NCI-H2227 (cell line): ENCODE measurements at regions not wholly inside any gene's neighbourhood (a gene's known extent, or its start where the extent isn't known, plus 50 kb on each side); places are given as distances from the start of the nearest gene placed in this dataset.
"Not testable (repeated sequence)": the region's sequence is repeated elsewhere in the genome, so short reads cannot be mapped to it uniquely, and the experiment has no call there.

Experiments used
- DNase-seq: peaks from one replicate; lab custom pipeline; 2025; ENCODE audit not compliant: unreplicated experiment; lab: John Stamatoyannopoulos, UW

DNA sequence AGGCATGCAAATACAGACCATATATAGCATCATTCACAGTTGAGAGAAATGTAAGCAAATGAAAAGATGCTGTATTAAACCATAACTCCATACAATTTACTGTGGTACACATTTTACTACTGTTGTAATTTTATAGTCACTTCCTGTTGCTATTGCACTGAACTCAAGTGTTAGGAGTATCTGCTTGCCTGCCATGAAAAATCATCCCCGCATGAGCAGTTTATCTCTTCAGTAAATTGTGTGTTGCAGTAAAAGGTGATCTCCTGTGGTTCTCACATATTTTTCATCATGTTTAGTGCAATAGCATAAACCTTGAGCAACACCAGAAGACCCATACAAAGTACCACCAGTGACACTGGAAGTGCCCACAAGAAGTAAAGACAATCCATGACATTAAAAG lies 1153.4 kb downstream of the FAT4 start:
- DNase-seq, result no peak

DNA sequence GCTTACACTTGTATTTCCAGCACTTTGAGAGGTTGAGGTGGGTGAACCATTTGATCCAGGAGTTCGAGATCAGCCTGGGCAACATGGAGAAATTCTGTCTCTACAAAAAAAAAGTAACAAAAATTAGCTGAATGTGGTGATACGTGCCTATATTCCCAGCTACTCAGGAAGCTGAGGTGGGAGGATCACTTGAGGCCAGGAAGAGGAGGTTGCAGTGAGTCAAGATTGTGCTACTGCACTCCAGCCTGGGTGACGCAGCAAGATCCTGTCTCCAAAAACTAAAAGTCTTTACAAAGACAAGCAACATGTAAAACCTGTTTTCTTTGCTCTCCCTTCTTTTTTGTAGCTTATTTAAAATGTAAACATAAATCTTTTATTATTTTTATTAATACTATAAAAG lies 1156.1 kb downstream of the FAT4 start:
- no peak for DNase-seq

DNA sequence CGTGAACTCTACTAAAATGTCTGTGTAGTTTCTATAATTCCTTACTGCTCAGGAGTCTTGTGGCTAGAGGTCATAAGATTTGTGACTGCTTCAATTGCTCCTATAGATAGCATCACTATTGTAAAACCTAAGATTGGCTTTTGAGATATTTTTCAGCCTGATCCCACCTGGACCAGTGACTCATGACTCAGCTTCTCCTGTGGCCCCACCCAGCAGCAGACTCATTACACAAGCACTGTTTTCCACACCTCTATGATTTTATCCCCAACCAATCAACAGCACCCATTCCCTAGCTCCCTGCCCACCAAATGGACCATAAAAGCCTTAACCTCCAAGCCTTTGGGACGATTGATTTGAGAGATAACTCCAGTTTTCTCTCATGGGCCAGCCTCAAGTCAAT lies 1157.0 kb upstream of the INTU start:
- no peak for DNase-seq

DNA sequence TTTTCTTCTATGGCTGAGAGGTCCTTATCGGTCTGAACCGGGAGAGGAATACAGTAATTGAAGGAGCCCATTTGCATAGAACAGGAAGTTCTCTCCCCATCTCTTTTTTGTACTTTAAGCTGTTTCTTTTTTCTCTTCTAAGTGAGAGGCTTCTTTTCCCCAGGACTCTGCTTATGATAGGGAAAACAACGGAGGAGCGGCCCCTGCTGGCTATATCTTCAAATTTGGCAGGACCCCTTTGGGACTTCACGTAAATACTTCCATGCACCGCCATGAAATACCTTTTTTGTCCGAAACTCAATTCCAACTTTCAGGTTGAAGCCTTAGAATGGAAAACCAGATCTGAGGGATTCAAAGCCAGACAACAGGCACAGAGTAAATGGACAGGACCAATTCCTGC lies 1153.0 kb upstream of the INTU start:
- DNase-seq, result no peak

DNA sequence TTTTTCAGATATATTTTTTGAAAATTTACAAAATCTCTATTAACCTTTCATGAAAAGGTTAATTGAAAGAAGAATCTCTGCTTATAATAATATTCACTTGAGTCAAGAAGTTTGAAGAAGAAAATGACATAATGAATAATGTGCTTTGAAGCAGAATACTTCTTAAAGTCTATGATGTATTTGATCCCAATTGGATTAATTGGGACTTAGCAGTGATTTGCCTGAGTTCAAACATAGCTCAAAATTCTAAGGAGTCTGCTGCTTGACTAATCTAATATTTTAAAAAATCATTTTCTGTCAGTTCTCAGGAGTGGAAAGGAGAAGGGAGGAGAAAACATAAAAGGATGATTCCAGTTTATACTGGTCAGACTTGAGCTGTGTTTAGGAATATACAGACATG lies 1150.4 kb upstream of the INTU start:
- no peak for DNase-seq

DNA sequence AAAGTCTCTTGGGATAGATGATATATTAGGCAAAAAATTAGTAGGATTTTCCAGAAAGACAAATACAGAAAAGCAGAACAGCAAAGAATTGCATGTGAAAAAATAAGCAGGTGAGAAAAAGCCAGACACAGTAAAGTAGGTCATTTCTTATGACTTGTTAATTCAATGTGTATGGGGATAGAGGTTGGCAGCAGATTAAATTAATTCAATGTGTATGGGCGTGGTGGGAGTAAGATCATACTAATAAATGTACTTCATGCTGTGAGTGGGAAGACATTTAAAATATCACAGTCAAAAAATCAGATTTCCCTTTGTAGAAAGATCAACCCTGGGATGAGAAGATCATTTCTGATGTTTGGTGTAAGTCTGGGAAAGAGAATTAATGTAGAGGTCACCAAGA lies 1146.4 kb upstream of the INTU start:
- no peak for DNase-seq

DNA sequence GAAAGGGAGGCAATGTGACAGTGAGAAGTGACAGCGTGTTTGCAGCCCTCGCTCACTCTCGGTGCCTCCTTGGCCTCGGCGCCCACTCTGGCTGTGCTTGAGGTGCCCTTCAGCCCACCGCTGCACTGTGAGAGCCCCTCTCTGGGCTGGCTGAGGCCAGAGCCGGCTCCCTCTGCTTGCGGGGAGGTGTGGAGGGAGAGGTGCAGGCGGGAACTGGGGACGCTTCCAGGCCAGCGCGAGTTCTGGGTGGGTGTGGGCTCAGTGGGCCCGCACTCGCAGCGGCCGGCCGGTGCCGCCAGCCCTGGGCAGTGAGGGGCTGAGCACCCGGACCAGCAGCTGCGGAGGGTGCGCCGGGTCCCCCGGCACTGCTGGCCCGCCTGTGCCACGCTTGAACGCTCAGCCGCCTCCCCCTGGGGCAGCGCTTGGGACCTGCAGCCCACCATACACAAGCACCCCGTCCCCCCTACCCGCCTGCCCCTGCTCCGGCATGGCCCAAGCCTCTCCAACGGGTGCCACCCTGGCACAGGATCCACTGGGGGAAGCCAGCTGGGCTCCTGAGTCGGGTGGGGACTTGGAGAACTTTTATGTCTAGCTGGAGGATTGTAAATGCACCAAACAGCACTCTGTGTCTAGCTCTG lies 1142.8 kb upstream of the INTU start:
- no peak for DNase-seq

DNA sequence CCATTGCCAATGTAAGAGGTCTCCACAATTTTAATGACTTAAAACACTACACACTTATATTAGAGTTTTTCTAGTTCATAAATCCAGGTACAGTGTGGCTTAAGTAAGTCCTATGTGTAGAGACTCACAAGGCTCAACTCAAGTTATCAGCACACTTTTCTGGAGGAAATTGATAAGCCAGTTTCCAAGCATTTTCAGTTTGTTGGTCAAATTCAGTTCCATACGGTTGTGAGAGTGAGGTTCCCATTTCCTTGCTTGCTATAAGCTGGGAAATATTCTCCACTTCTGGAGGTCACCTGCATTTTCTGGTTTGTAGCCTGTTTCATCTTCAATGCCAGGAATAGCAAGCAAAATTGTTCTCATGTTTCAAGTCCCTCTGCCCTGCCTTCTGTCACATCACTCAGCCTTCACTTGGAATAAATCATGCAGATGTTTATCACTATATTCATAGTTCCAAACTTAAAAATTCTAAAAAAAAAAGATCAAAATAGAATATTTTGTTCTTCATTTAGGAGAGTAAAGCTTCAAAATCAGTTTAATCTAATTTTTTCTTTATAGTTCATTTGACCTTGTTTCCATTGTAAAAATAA lies 1137.5 kb upstream of the INTU start:
- no peak for DNase-seq

DNA sequence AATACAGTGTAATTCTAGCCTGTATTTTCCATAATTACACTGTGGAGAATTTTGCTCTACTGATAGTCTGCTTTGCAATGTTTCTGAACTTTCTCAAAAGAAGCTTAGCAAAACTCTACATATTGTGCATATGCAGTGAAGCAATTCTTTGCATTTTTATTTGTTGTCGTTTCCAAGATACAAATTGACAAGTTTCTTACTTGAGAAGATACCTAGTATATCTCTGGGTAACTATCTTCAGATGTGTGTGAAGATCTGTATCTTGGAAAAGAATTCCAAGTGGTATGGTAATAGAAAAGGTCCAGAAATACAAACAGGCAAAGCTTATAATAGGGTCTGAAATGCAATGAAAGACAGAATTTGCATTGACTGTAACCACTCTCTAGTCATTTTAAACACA lies 1119.8 kb upstream of the INTU start:
- DNase-seq, result no peak

DNA sequence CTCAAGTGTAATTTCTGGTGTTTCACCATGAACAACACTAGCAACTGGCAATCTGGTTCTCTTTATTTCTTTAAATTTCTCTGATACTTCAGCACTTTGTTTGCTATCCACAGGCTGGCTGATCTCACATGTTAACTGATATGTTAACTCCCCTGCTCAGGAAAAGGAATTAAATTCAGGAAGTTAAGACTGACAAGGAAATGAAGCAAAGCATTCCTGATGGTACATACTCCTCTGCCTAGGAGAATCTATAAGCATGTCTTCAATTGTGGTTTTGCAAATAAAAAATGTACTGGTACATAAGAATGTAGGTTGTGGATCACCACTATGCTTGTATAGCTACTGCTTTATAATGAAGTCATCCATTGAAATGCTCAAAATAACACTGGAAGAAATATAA lies 1119.2 kb upstream of the INTU start:
- DNase-seq, result no peak

DNA sequence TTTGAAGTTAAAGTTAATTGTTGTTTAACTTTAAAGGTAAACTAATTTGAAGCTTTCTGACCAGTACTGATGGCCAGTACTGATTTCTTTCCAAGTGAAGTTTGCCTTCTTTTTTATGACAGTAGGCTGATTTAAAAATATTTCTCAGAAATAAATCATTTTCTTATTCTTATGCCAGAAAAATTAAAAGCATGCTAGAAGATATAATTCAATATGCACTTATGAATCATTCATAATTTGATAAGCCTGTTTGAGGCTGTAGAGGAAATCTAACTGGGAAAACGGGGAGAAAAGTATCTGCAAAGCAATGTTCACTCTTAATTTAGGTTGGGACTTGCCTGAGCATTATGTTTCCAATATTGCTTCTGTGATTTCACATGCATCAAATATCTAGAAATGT lies 1112.0 kb upstream of the INTU start:
- DNase-seq, result no peak

DNA sequence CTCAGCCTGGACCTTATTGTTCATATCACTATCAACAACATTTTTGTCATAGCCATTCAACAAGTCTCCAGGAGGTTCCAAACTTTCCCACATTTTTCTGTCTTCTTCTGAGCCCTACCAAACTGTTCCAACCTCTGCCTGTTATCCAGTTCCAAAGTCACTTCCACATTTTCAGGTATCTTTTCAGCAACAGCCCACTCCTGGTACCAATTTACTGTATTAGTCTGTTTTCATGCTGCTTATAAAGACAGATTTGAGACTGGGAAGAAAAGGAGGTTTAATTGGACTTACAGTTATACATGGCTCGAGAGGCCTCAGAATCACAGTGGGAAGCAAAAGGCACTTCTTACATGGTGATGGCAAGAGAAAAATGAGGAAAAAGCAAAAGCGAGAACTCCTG lies 1107.4 kb upstream of the INTU start:
- DNase-seq, result not testable (repeated sequence)

DNA sequence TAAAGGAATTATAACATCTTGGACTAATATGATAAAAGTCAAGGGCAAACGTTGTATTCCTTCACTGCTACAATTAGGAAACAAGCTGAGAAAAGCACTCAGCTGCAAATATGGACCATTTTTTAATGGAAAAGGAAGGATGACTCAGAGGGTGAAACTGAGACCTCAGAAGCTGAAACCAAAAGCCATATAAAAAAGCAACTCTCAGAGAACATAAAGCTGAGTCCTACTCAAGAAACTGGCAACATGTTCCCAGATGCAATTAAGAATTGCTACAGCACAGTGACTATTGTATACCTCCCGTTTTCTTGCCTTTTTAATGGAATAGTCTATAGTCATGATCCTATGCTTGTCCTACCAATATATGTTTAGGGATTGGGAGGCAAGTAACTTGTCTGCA lies 1106.4 kb upstream of the INTU start:
- no peak for DNase-seq

DNA sequence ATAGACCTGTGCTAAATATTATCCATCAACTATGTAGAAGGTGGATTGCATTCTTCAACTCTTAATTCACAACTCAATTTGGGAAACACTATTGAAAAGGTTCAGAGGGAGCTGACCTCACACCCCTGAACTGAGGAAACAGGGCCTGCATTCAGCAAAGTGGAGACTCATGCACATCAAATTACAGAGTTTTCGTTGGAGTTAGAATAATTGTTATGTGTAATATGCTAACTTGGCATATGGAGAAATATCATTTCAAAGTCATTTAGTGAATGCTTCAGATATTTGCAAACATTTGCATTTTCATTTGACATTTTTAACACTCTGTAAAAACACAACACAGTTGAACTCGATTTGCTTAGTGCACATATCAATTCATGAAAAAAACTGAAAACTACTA lies 1102.8 kb upstream of the INTU start:
- no peak for DNase-seq

DNA sequence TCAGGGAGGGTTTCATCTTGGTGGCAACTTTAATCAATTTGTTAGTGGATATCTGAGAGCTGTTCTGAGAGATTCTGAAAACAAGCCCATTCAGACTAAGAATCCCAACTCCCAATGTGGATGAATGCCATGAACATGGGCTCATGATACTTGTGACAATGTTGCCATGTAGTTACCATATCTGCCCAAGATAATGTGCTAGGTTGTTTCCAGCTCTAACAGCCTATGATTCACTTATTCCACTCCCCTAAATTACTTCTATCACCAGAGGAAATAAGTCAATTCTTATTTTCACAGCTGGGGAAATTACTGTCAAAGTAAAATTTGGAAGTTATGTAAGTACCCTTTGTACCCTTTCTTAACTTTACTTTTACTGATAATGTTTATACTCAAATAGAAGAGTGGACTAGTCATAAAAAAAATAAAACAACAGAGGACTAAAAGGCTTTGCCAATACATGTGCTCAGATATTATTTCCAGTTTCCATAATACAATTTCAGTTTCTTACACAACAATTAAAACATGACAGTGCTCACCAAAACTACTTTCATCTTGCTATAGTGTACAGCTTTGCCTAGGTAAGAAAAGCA lies 1101.7 kb upstream of the INTU start:
- DNase-seq, result no peak

DNA sequence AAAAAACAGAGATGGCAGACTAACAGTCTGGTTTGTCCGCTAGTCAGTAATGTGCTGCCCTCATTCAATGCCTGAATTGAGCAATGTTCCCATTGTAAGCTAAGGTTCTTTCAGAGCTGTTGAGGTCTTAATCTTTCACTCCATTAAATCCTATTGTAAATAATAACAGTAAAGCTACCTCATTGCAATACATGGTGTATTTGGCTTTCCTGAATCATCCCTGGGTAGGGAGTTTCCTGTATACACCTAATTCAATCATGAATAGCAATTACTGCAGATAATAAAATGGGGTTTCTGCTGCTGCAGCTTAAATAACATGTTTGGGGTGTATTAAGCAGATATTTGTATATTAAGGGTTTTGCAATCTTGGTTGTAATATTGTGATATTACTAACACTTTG lies 1100.2 kb upstream of the INTU start:
- DNase-seq, result no peak

DNA sequence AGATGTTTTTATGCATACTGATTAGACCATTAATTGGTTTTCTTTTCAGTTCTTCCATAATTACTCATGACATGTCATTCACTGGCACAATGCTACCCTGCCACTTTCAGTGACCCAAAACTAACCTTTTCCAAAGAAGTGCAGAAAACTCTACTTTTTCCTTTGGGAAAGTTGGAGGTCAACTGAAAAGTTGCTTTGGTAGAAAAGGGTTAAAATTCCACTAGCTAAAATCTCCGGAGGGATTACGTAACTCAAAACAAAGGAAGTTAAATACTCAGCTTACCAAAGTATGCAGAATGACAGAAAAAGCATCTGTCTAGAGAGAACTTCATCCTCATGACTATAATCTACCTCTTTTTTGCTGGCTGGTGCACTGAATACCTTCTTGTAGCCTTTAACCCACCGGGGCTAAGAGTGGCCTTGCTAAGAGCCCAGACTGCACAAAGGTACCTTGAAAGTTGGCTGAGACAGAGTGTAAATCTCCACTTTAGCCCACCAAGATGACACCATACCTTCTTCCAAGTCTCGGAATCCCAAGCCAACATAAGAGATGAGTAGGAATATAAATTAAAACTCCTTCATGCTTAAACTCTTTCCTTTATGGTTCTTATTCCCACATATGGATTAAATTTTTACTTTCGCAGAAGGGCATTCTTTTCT lies 1099.5 kb upstream of the INTU start:
- DNase-seq, result no peak

DNA sequence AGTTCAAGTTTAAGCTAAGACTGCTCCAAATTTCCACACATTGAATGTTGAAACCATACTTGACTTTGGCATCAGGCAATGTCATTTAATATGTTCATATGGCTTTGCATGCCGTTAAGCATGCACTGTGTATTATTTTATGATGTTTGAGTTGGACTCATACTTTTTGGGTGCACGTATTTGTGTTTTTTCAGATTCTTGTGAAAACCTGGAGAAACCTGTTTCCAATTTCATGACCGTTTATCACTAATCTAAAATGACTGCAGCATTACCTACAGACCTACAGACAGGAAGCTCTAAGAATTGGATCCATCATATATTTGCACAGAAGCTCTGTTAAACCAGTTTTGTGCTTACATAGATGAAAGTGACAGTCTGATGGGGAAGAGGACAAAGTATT lies 1093.0 kb upstream of the INTU start:
- DNase-seq, result no peak

DNA sequence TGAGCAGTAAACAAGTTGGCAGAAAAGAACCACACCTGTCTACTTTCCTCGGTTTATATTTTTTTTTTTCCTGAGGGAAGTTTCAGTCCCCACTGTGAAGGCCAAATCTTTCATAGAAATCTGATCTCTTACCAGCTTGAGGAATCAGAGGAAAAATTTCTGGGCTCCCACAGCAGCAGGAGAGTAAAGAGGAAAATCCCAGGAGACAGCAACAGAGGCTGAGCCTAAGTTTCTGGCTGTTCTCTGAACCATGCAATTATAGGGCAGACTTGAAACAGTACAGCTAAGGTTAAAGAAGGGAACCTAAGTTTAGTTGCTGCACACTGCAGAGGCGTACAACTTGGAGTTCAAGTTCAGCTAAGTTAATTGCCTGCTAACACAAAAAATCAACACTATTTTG lies 1090.9 kb upstream of the INTU start:
- no peak for DNase-seq

DNA sequence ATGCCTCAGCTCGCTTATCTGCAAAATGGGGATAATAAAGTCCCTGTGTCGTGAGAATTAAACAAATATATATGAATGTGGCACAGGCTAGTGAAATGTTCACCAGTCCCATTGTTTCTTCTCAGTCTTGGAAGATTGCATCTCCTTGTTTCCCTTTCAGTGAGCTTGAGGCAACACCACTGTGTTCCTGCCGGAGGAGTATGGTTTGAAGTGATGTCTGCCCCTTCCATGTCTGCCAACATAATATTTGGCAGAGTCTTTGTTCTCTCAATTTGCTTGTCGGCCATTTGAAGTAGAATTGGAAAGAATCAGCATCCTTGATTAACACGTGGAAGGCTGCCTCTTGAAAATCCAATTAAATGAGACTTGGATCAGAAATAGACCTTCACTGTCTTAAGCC lies 1088.5 kb upstream of the INTU start:
- no peak for DNase-seq

DNA sequence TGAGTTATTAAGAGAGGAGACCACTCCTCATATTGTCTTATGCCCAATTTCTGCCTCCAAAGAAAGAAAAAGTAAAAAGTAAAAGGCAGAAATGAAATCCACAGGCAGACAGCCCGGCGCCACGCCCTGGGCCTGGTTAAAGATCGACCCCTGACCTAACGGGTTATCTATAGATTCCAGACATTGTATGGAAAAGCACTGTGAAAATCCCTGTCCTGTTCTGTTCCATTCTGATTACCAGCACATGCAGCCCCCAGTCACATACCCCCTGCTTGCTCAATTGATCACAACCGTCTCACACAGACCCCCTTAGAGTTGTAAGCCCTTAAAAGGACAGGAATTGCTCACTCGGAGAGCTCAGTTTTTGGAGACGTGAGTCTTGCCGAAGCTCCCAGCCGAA lies 1086.6 kb upstream of the INTU start:
- not testable (repeated sequence) for DNase-seq

DNA sequence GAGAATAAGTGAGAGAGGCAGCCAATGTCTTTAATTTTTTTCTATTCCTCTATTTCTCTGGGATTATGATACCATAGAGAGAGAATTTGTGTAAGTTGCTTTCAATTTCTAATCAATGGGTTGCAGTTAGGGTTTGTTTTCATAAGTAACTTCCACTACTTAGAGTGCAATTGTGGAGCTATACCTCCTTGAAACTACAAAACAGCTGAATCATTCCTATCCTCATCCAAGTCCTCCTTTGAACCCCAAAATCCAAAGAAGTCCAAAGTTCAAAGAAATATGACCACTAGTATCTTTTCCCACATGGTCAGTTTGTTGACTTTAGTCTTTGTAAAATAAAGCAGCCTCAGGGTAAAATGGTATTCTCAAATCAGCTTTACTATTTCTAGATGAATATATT lies 1085.4 kb upstream of the INTU start:
- no peak for DNase-seq

DNA sequence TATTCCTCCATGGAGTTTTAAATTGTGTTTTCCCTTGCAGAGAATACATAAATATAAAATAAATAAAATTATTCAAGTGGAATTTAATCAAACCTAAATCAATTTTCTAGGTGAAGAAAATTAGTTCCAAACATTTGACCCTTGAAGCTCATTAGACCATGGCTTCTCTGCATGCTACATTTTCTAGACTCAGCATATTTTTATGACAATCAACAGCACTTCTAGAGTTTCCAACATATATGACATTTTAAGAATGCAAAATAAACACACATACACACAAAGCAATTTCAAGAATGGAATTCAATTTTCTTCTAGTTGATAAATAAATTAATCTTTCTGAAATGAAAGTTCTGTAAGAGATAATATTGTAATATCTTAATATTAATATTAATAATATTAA lies 1083.9 kb upstream of the INTU start:
- DNase-seq, result no peak
